ENCODE measurements at regions not wholly inside any gene's neighbourhood (a gene's known extent, or its start where the extent isn't known, plus 50 kb on each side); places are given as distances from the start of the nearest gene placed in this dataset.

DNA sequence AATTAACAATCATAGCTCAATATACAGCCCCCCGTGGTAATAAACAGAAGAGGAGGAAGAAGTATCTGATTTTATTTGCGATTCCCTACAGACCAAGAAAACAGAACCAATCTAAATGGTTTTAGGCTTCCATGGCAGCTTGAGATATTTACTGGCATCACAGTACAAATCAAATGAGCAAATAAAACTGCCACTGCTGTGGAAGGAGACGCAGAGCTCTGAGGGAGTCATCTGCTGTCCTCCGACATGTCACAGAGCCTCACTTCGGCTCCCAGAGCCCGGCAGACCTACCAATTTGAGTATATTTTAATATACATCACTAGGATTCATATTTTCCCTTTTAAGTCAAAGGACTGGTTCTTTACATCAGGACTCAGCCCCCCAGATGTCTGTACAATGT lies 145.2 kb upstream of the KCNQ5 start:
- TF ChIP-seq POLR2A (IDR thresholded peaks at IDR 0.05) = no peak
- no peak for TF ChIP-seq CTCF (IDR thresholded peaks at IDR 0.05)
- no peaks in the 10 kb centered on the region for H3K4me1 ChIP-seq (replicated peaks in 1 of 2)
- no peak overlapping the region for H3K4me3 ChIP-seq
- H3K27me3 ChIP-seq = no peaks in the 10 kb centered on the region
- no peaks in the 10 kb centered on the region for H3K36me3 ChIP-seq (replicated peaks in 1 of 2)
- H3K27ac ChIP-seq = no peak overlapping the region
- no peaks in the 10 kb centered on the region for H3K9me3 ChIP-seq (replicated peaks in 1 of 3)
- no peak for DNase-seq
- WGBS, 4 donors = 47 to 68% (median 63%) methylated on average over 6 of the region's 6 CpGs
- intact Hi-C loops (cut with DNase I) = no loop called here

DNA sequence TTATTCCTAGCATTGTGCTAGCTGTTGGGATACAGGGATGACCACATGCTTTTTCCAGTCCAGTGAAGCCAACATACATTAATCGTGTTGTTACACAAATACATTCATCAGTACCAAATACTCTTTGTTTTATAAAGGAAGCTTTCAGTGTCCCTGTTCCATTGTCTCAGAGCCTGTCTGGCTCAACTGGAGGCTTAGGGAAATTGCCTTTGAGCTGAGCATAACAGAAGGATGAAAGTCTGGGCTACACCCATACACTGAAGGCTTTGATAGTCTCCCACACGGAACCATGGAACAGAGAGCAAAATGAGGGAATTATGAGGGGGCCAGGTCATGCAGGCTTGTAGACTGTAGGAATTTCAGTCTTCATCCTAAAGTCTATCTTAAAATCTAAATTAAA lies 126.4 kb upstream of the KCNQ5 start:
- WGBS, 4 donors = 57 to 87% (median 72%) methylated on average over 2 of the region's 2 CpGs
- TF ChIP-seq CTCF (IDR thresholded peaks at IDR 0.05) (no peak), POLR2A (IDR thresholded peaks at IDR 0.05) (no peak)
- H3K9me3 ChIP-seq (replicated peaks in 1 of 3) = no peaks in the 10 kb centered on the region
- intact Hi-C loops (cut with DNase I) = no loop called here
- H3K36me3 ChIP-seq (replicated peaks in 1 of 2) = no peaks in the 10 kb centered on the region
- DNase-seq = no peak
- no peaks in the 10 kb centered on the region for H3K4me1 ChIP-seq (replicated peaks in 1 of 2)
- H3K27me3 ChIP-seq = no peaks in the 10 kb centered on the region
- H3K27ac ChIP-seq = no peak overlapping the region
- H3K4me3 ChIP-seq = no peak overlapping the region

DNA sequence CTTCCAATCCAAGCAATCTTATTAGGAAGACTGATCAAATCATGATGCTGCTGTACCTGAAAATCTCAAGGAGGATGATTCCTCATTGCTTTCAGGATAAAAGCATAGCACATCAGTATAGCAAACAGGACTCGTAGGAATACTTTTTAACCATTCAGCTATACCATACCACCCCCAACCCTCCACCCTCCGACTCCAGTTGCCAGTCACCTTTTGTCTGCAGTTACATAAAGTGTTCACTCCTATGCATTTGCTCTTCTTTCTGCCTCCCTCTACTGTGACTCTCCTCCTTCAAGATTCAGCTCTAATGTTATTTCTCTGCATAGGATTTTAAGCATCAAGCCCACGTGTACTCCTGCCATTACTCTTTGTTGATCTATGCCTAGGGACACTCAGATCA lies 124.7 kb upstream of the KCNQ5 start:
- intact Hi-C loops (cut with DNase I) = no loop called here
- Histone ChIP-seq H3K27ac (no peak overlapping the region), H3K4me3 (no peak overlapping the region), H3K27me3 (no peaks in the 10 kb centered on the region), H3K36me3 (replicated peaks in 1 of 2) (no peaks in the 10 kb centered on the region), H3K9me3 (replicated peaks in 1 of 3) (no peaks in the 10 kb centered on the region), H3K4me1 (replicated peaks in 1 of 2) (no peaks in the 10 kb centered on the region)
- TF ChIP-seq POLR2A (IDR thresholded peaks at IDR 0.05) (no peak), CTCF (IDR thresholded peaks at IDR 0.05) (no peak)
- DNase-seq = no peak
- WGBS, 4 donors = 44 to 52% (median 46%) methylated on average over 3 of the region's 3 CpGs

GRCh38 chr6:72500669-72501068 lies 121.2 kb upstream of the KCNQ5 start:
- H3K27ac ChIP-seq = no peak overlapping the region
- H3K4me3 ChIP-seq = no peak overlapping the region
- no peaks in the 10 kb centered on the region for H3K9me3 ChIP-seq (replicated peaks in 1 of 3)
- intact Hi-C loops (cut with DNase I) = no loop called here
- DNase-seq = no peak
- no peaks in the 10 kb centered on the region for H3K36me3 ChIP-seq (replicated peaks in 1 of 2)
- WGBS, 4 donors = 75 to 91% (median 80%) methylated on average over 3 of the region's 3 CpGs
- TF ChIP-seq POLR2A (IDR thresholded peaks at IDR 0.05) (no peak), CTCF (IDR thresholded peaks at IDR 0.05) (no peak)
- no peaks in the 10 kb centered on the region for H3K4me1 ChIP-seq (replicated peaks in 1 of 2)
- H3K27me3 ChIP-seq = no peaks in the 10 kb centered on the region
